ENCODE measurements at regions not wholly inside any gene's neighbourhood (a gene's known extent, or its start where the extent isn't known, plus 50 kb on each side); places are given as distances from the start of the nearest gene placed in this dataset.

GRCh38 chr20:10812759-10813327 is 139.0 kb upstream of the JAG1 start:
- TF ChIP-seq HMGA2 (CRISPR knock-in tag; IDR thresholded peaks at IDR 0.05) (no peak), FOXJ3 (CRISPR knock-in tag; IDR thresholded peaks at IDR 0.05; ENCODE audit: borderline replicate concordance) (no peak), ZNF263 (CRISPR knock-in tag; IDR thresholded peaks at IDR 0.05; ENCODE audit: low read depth) (no peak), JAZF1 (CRISPR knock-in tag; IDR thresholded peaks at IDR 0.05) (no peak)
- H3K36me3 Mint-ChIP-seq = no peaks in the 10 kb centered on the region
- ATAC-seq = no peak
- H3K9me3 Mint-ChIP-seq = peaks cover 9% of the 10 kb centered on the region
- H3K27me3 Mint-ChIP-seq (ENCODE audit: low read depth) = no peaks in the 10 kb centered on the region
- H3K27ac Mint-ChIP-seq = no peak overlapping the region
- CTCF ChIA-PET = no interaction called here
- POLR2A ChIA-PET = no interaction called here
- H3K4me1 Mint-ChIP-seq = no peaks in the 10 kb centered on the region
- H3K4me3 Mint-ChIP-seq = no peak overlapping the region
- DNase-seq (ENCODE audit: low spot score) = no peak

GRCh38 chr20:10823585-10823984 is 149.8 kb upstream of the JAG1 start:
- no peak for TF ChIP-seq E2F5 (CRISPR knock-in tag; IDR thresholded peaks at IDR 0.05)
- no peak for TF ChIP-seq CTCF (IDR thresholded peaks at IDR 0.05)
- no peak for TF ChIP-seq IRF1 (CRISPR knock-in tag; IDR thresholded peaks at IDR 0.05)
- no peak for TF ChIP-seq ZNF512 (CRISPR knock-in tag; IDR thresholded peaks at IDR 0.05; ENCODE audit: borderline replicate concordance)
- TF ChIP-seq CBFB (CRISPR knock-in tag; IDR thresholded peaks at IDR 0.05; ENCODE audit: low read depth) = no peak
- no peak for TF ChIP-seq GABPB1 (CRISPR knock-in tag; IDR thresholded peaks at IDR 0.05)
- TF ChIP-seq STAT6 (CRISPR knock-in tag; conservative IDR thresholded peaks at IDR 0.05; ENCODE audit: low read depth) = no peak
- TF ChIP-seq FOXK1 (CRISPR knock-in tag; IDR thresholded peaks at IDR 0.05) = no peak
- no peak for TF ChIP-seq ATF6 (CRISPR knock-in tag; IDR thresholded peaks at IDR 0.05)
- TF ChIP-seq E2F4 (CRISPR knock-in tag; IDR thresholded peaks at IDR 0.05; ENCODE audit: borderline replicate concordance, low read depth) = no peak
- no peak for TF ChIP-seq ERG (CRISPR knock-in tag; IDR thresholded peaks at IDR 0.05)
- no peak for TF ChIP-seq ZNF396 (CRISPR knock-in tag; IDR thresholded peaks at IDR 0.05; ENCODE audit: borderline replicate concordance)
- no peak for TF ChIP-seq TEAD4 (CRISPR knock-in tag; IDR thresholded peaks at IDR 0.05)
- ChIA-PET CTCF (no interaction called here), POLR2A (no interaction called here)
- peaks cover 14% of the 10 kb centered on the region for H3K9me3 Mint-ChIP-seq
- no peaks in the 10 kb centered on the region for H3K4me1 Mint-ChIP-seq
- no peaks in the 10 kb centered on the region for H3K27me3 Mint-ChIP-seq (ENCODE audit: low read depth)
- no peak overlapping the region for H3K27ac Mint-ChIP-seq
- no peak; the same call in 1 of the 2 replicates for ATAC-seq
- DNase-seq (ENCODE audit: low spot score) = no peak
- H3K36me3 Mint-ChIP-seq = no peaks in the 10 kb centered on the region
- no peak overlapping the region for H3K4me3 Mint-ChIP-seq
